Neuronal stem cell (in vitro differentiated cells): ENCODE measurements at regions not wholly inside any gene's neighbourhood (a gene's known extent, or its start where the extent isn't known, plus 50 kb on each side); places are given as distances from the start of the nearest gene placed in this dataset.

Experiments used
- DNase-seq: peaks from one replicate; pipeline ENCODE4 v3.0.0-alpha.2; 2013; ENCODE audit warnings: low spot score
- H2AFZ ChIP-seq: one replicate; pipeline ENCODE4 v1.6.1; 2013; ENCODE audit warnings: mild to moderate bottlenecking, low read length, inconsistent platforms
- H2AK5ac ChIP-seq: 2 replicates; pipeline ENCODE4 v1.6.1; 2013; ENCODE audit warnings: low read depth, mild to moderate bottlenecking, inconsistent platforms, low read length, moderate library complexity, mixed read lengths
- H2BK120ac ChIP-seq: 2 replicates; pipeline ENCODE4 v1.6.1; 2013; ENCODE audit warnings: low read depth, mild to moderate bottlenecking, inconsistent platforms, low read length, moderate library complexity, mixed read lengths
- H2BK12ac ChIP-seq: one replicate; pipeline ENCODE4 v1.6.1; 2013; ENCODE audit warnings: low read length, inconsistent platforms
- H2BK15ac ChIP-seq: 2 replicates; pipeline ENCODE4 v1.6.1; 2013; ENCODE audit warnings: mild to moderate bottlenecking, low read length, inconsistent platforms, mixed read lengths
- H2BK5ac ChIP-seq: one replicate; pipeline ENCODE4 v1.6.1; 2013; ENCODE audit warnings: inconsistent platforms, mild to moderate bottlenecking, low read length, moderate library complexity
- H3K14ac ChIP-seq: one replicate; pipeline ENCODE4 v1.6.1; 2013; ENCODE audit warnings: low read length, inconsistent platforms
- H3K18ac ChIP-seq: 2 replicates; pipeline ENCODE4 v1.6.1; 2013; ENCODE audit warnings: low read length, inconsistent platforms
- H3K23ac ChIP-seq: 2 replicates; pipeline ENCODE4 v1.6.1; 2013; ENCODE audit warnings: low read depth, mild to moderate bottlenecking, mixed read lengths, low read length, inconsistent platforms; ENCODE audit not compliant: poor library complexity
- H3K27ac ChIP-seq: replicated peaks from 3 replicates; pipeline ENCODE4 v1.5.1; 2013; ENCODE audit warnings: low read length, inconsistent platforms
- H3K27me3 ChIP-seq, 3 experiments: 2 replicates each; pipeline ENCODE4 v1.6.1; 2013; ENCODE audit warnings: low read length in 3 of 3, mild to moderate bottlenecking in 2 of 3, inconsistent platforms in 1 of 3, low read depth in 1 of 3, mixed read lengths in 1 of 3, moderate library complexity in 1 of 3; ENCODE audit not compliant: control insufficient read depth in 3 of 3, insufficient read depth in 3 of 3
- H3K36me3 ChIP-seq, 2 donors: replicated peaks in 1 of 2; 2 replicates each; pipeline ENCODE4 v1.6.1; 2013; ENCODE audit warnings: low read length in 2 of 2; ENCODE audit not compliant: control insufficient read depth in 2 of 2, insufficient read depth in 2 of 2
- H3K4ac ChIP-seq: 2 replicates; pipeline ENCODE4 v1.6.1; 2013; ENCODE audit warnings: inconsistent platforms, mild to moderate bottlenecking, low read length, moderate library complexity
- H3K4me1 ChIP-seq, 2 donors: 1 replicate in 1 of 2; 2 replicates in 1 of 2; pipeline ENCODE4 v1.6.1; 2013; ENCODE audit warnings: low read length in 2 of 2, low read depth in 1 of 2; ENCODE audit not compliant: control insufficient read depth in 2 of 2, insufficient read depth in 1 of 2
- H3K4me2 ChIP-seq: one replicate; pipeline ENCODE4 v1.6.1; 2013; ENCODE audit warnings: mild to moderate bottlenecking, low read length, inconsistent platforms; ENCODE audit not compliant: insufficient read depth, poor library complexity, severe bottlenecking
- H3K4me3 ChIP-seq, 2 donors: 2 replicates each; pipeline ENCODE4 v1.5.1; 2013; ENCODE audit warnings: low read length in 2 of 2, mild to moderate bottlenecking in 2 of 2, inconsistent platforms in 1 of 2, moderate library complexity in 1 of 2
- H3K79me1 ChIP-seq: one replicate; pipeline ENCODE4 v1.6.1; 2013; ENCODE audit warnings: low read depth, mild to moderate bottlenecking, inconsistent platforms, low read length, moderate library complexity
- H3K9ac ChIP-seq: one replicate; pipeline ENCODE4 v1.6.1; 2013; ENCODE audit warnings: mild to moderate bottlenecking, low read depth, low read length, inconsistent platforms; ENCODE audit not compliant: poor library complexity
- H3K9me3 ChIP-seq, 2 donors: replicated peaks in 1 of 2; 2 replicates each; pipeline versions ENCODE3 to v1.6.1; 2013; ENCODE audit warnings: low read length in 2 of 2, mild to moderate bottlenecking in 2 of 2, inconsistent platforms in 1 of 2, low read depth in 1 of 2, mixed read lengths in 1 of 2, moderate library complexity in 1 of 2; ENCODE audit not compliant: control insufficient read depth in 2 of 2, insufficient read depth in 1 of 2
- H4K8ac ChIP-seq: one replicate; pipeline ENCODE4 v1.6.1; 2013; ENCODE audit warnings: low read depth, mild to moderate bottlenecking, inconsistent platforms, low read length, moderate library complexity
- H4K91ac ChIP-seq: one replicate; pipeline ENCODE4 v1.6.1; 2013; ENCODE audit warnings: low read length, low read depth, mild to moderate bottlenecking, inconsistent platforms; ENCODE audit not compliant: poor library complexity
- WGBS, 2 donors: extraction: QIAGEN DNeasy Blood & Tissue Kit; methylation state at CpG; one replicate each; pipeline ENCODE4 v1.1.7; 2013; ENCODE audit warnings: missing lambda C conversion rate in 2 of 2, mixed read lengths in 1 of 2; ENCODE audit not compliant: insufficient read length in 2 of 2, insufficient replicate concordance in 1 of 2; ENCODE audit errors: extremely low coverage in 2 of 2; 5-methylcytosine and 5-hydroxymethylcytosine counted together

DNA sequence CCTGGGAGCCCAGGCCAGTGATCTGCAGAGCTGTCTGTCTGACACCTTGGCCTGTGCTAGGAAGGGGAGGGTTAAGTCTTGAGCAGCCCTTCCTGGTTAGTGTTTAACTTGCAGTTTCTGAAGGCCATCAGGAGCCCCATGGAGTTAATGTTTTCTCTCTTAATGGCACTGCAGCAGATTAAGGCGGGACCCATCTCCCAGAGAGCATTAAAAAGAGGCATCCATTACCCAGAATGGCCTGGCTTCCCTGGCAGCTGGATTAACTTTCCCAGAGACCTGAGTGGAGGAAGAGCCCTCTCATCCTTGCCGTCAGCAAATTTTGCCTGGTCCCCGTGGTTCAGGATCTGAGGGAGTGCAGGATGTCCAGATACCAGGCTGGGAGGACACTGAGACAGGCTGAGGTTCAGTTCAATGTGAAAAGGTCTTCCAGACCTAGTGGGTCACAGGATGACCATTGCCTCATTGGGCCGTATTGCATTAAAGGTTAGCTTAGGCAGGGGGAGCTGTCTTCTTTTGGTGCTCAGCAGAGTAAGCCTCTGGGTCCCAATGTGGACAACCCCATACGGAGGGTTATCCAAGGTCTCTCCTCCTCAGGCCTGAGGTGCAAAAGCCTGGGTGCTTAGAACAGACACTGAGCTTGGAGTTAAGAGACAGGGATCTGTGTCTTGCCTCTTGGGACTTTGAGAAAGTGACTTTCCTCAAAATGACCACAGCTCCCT, 522.6 kb downstream of the PTPRU start:
- Histone ChIP-seq H3K27me3 (no peaks in the 10 kb centered on the region), H2BK12ac (no peak overlapping the region), H2BK5ac (peak overlapping the region; percentile 4), H3K14ac (no peak overlapping the region), H2AK5ac (no peak overlapping the region), H3K79me1 (no peaks in the 10 kb centered on the region), H4K91ac (no peak overlapping the region), H2BK120ac (no peak overlapping the region), H3K18ac (no peak overlapping the region), H2AFZ (no peak overlapping the region), H3K4me3 (no peak overlapping the region), H2BK15ac (no peak overlapping the region), H3K27ac (no peak overlapping the region), H3K36me3 (no peaks in the 10 kb centered on the region), H4K8ac (no peak overlapping the region), H3K4ac (no peak overlapping the region), H3K9me3 (no peaks in the 10 kb centered on the region), H3K9ac (no peak overlapping the region), H3K23ac (no peak overlapping the region), H3K4me2 (no peak overlapping the region), H3K4me1 (no peaks in the 10 kb centered on the region)
- WGBS, 2 donors: no CpG with 5 or more reads among the region's 5 CpGs
- DNase-seq: no peak

DNA sequence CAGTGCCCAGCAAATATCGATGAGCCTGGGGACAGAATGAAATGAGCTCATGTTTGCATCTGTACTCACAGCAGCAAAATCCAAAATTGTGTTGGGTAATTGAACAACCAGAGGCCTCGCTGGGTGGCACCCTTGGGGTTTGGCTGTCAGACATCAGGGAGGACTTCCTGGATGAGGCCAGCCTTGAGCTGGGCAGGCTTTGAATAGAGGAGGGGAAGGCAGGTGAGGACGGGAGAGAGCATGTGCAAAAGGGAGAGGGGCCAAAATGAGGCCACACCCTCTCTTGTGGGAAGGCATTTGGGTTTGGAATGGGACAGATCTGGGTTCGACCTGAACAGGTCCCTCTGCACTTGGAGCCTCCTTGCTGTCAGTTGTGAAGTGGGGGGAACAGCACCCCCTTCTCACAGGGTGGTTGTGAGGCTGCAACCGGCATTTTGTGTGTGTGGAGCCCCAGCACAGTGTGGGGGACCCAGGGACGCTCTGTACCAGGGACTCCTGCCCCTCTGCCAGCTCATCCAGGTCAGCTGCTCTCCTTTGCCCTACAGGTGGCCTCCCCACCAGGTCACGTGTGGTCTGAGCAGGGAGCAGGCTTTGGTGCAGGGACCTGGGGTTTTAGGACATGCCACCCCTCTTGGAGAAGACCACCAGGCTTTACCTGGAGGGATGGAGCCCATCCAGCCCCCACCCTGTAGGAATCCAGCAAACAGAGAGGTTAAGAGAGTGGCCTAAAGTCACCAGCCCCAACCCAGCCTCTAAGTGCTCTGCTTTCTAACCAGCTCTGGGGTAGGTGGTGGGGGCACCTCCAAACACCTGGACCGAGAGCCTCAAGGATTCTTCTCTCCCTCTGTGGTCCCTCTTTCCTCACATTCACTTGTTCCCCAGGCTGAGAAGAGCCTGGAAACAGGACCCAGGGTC, 521.8 kb downstream of the PTPRU start:
- Histone ChIP-seq H2BK15ac (no peak overlapping the region), H3K9me3 (no peaks in the 10 kb centered on the region), H2BK5ac (peak overlapping the region; percentile 4), H3K4me2 (no peak overlapping the region), H3K4me3 (no peak overlapping the region), H2AFZ (no peak overlapping the region), H3K9ac (no peak overlapping the region), H3K23ac (peak overlapping the region; percentile 25), H2BK12ac (no peak overlapping the region), H4K8ac (no peak overlapping the region), H3K27me3 (no peaks in the 10 kb centered on the region), H2AK5ac (no peak overlapping the region), H3K27ac (no peak overlapping the region), H4K91ac (no peak overlapping the region), H3K14ac (peak overlapping the region; percentile 83), H3K4ac (no peak overlapping the region), H3K36me3 (no peaks in the 10 kb centered on the region), H3K79me1 (no peaks in the 10 kb centered on the region), H3K4me1 (no peaks in the 10 kb centered on the region), H3K18ac (no peak overlapping the region), H2BK120ac (no peak overlapping the region)
- DNase-seq: no peak
- WGBS, 2 donors: no CpG with 5 or more reads among the region's 8 CpGs

DNA sequence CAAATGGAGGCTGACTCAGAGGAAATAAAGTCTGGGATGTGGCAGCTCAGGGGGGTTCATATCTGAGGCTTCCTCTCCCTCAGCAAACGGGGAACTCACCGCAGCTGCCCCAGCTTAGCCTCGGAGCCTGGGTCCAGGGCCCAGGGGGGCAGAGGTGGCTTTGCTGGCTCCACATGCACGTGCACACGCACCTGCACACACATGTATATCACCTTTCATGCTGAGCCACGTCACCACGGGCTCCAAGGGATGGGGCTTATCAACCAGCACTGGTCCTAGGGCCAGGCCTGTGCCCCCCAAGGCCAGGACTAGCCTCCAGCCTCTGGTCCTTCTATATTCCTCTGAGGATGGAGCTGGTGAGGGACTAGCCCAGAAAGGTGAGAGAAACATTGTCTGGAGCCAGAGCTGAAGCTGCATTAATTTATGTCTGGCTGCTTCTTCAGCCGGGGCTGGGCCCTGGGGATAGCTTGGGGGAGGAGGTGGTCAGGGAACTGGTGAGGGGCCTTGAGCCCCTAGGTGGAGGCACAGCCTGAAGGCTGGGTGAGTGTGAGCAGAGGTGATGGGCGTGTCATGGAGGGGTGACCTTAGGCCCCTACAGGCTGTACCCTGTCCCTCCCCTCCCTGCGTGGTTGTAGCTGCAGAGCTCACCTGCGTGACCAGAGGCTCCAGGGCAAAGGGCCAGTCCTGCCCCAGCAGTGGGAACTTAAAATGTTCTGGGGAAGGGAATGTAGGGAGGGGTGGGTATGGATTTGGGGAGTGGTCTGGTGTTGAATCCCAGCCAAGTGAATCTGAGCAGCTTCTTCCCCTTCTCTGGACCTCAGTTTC, 520.8 kb downstream of the PTPRU start:
- no peak overlapping the region for H2BK5ac ChIP-seq
- H3K9me3 ChIP-seq: no peaks in the 10 kb centered on the region
- no peaks in the 10 kb centered on the region for H3K36me3 ChIP-seq
- H3K27me3 ChIP-seq: no peaks in the 10 kb centered on the region
- no peak overlapping the region for H3K23ac ChIP-seq
- DNase-seq: no peak
- no peak overlapping the region for H2BK12ac ChIP-seq
- H3K79me1 ChIP-seq: no peaks in the 10 kb centered on the region
- no peak overlapping the region for H4K8ac ChIP-seq
- no peak overlapping the region for H2AK5ac ChIP-seq
- H3K18ac ChIP-seq: no peak overlapping the region
- H3K4ac ChIP-seq: no peak overlapping the region
- H3K27ac ChIP-seq: no peak overlapping the region
- no peak overlapping the region for H2BK120ac ChIP-seq
- no peak overlapping the region for H3K4me3 ChIP-seq
- H3K4me2 ChIP-seq: no peak overlapping the region
- no CpG with 5 or more reads among the region's 11 CpGs for WGBS, 2 donors
- no peaks in the 10 kb centered on the region for H3K4me1 ChIP-seq
- H2BK15ac ChIP-seq: no peak overlapping the region
- H2AFZ ChIP-seq: no peak overlapping the region
- no peak overlapping the region for H4K91ac ChIP-seq
- peak overlapping the region; percentile 83 for H3K14ac ChIP-seq
- peak overlapping the region; percentile 33 for H3K9ac ChIP-seq
